HepG2 (cell line): ENCODE measurements at regions not wholly inside any gene's neighbourhood (a gene's known extent, or its start where the extent isn't known, plus 50 kb on each side); places are given as distances from the start of the nearest gene placed in this dataset.

Experiments used
- ATAC-seq: fragments of 200-7000 bp; cut with Tn5 transposase; 3 replicates; pipeline ENCODE4 v1.9.1; 2020; ENCODE audit warnings: mild to moderate bottlenecking, moderate library complexity
- BruUV-seq: library from RNA; stranded (reverse); fragments of 400-500 nt; replicated peaks from 2 replicates; lab custom pipeline; 2021; lab: Mats Ljungman, UMichigan
- CTCF ChIA-PET: fragments of 300-600 bp; formaldehyde crosslinking; extraction: SDS; loops from one replicate; lab custom pipeline; 2021; ENCODE audit warnings: low total read pairs, inconsistent platforms, low intra/inter-chr PET ratio; lab: Yijun Ruan, JAX
- POLR2A ChIA-PET: fragments of 350-600 bp; sonication (Branson Sonifier 250); formaldehyde crosslinking; loops from one replicate; lab custom pipeline; 2020; ENCODE audit warnings: antibody characterized with exemption, inconsistent platforms; lab: Yijun Ruan, JAX
- DNase-seq: peaks from one replicate; pipeline ENCODE4 v3.0.0-alpha.2; 2015; ENCODE audit warnings: low spot score
- FAIRE-seq: peaks from 3 replicates; lab custom pipeline; 2011; peaks lifted over from hg19 to GRCh38; lab: Jason Lieb, UNC
- H2AFZ ChIP-seq: one replicate; pipeline ENCODE4 v1.6.1; 2011; ENCODE audit warnings: low read length, inconsistent platforms
- H3K27ac ChIP-seq: fragments of 300-600 bp; 3 replicates; pipeline ENCODE4 v1.8.0; 2011; ENCODE audit warnings: mixed run types, mild to moderate bottlenecking, mixed read lengths, low read length, inconsistent platforms; ENCODE audit not compliant: insufficient read depth; ENCODE audit errors: extremely low read length
- H3K27me3 ChIP-seq, 2 experiments: fragments of 200-600 bp in 1 of 2; 2 replicates in 1 of 2; 3 replicates in 1 of 2; pipeline versions ENCODE4 v1.6.0 to v1.8.0; 2011; ENCODE audit warnings: low read length in 2 of 2, mild to moderate bottlenecking in 2 of 2, moderate library complexity in 2 of 2, inconsistent platforms in 1 of 2; ENCODE audit not compliant: insufficient read depth in 2 of 2, control insufficient read depth in 1 of 2
- H3K36me3 ChIP-seq, 2 experiments: fragments of 200-600 bp in 1 of 2; replicated peaks in 1 of 2; 2 replicates in 1 of 2; 3 replicates in 1 of 2; pipeline versions ENCODE4 v1.5.1 to v1.8.0; 2011; ENCODE audit warnings: low read length in 2 of 2, inconsistent platforms in 1 of 2; ENCODE audit not compliant: insufficient read depth in 2 of 2, control insufficient read depth in 1 of 2
- H3K4me1 ChIP-seq: 2 replicates; pipeline ENCODE4 v1.5.1; 2012; ENCODE audit warnings: low read length, inconsistent platforms; ENCODE audit not compliant: insufficient read depth
- H3K4me2 ChIP-seq: 2 replicates; pipeline ENCODE4 v1.6.0; 2011; ENCODE audit warnings: low read depth, low read length, inconsistent platforms
- H3K4me3 ChIP-seq, 3 experiments: fragments of 200-600 bp in 1 of 3; sonication (generic), shearing (Covaris generic) in 1 of 3; replicated peaks in 1 of 3; 2 replicates each; pipeline ENCODE4 v1.5.1; 2011 to 2016; ENCODE audit warnings: low read length in 3 of 3, inconsistent platforms in 2 of 3, low read depth in 2 of 3, mild to moderate bottlenecking in 2 of 3, control low read depth in 1 of 3, mixed read lengths in 1 of 3; ENCODE audit not compliant: insufficient read depth in 1 of 3
- H3K79me2 ChIP-seq: one replicate; pipeline ENCODE4 v1.6.1; 2011; ENCODE audit warnings: low read length, inconsistent platforms; ENCODE audit not compliant: insufficient read depth
- H3K9ac ChIP-seq: 2 replicates; pipeline ENCODE4 v1.6.0; 2011; ENCODE audit warnings: mild to moderate bottlenecking, low read depth, low read length, inconsistent platforms; ENCODE audit not compliant: insufficient read depth
- H3K9me3 ChIP-seq: 2 replicates; pipeline ENCODE4 v1.5.1; 2012; ENCODE audit warnings: mild to moderate bottlenecking, low read length
- H4K20me1 ChIP-seq: 2 replicates; pipeline ENCODE4 v1.6.0; 2011; ENCODE audit warnings: inconsistent platforms, mild to moderate bottlenecking, low read length, moderate library complexity; ENCODE audit not compliant: insufficient read depth
- BCL6 ChIP-seq: IDR thresholded peaks from 2 replicates; pipeline ENCODE4 v1.6.1; 2016; ENCODE audit warnings: missing genetic modification reagents, missing compliant biosample characterization
- GMEB2 ChIP-seq: IDR thresholded peaks from 2 replicates; pipeline ENCODE4 v1.6.1; 2016; ENCODE audit warnings: missing biosample characterization, missing genetic modification reagents, low read depth
- LRRFIP1 ChIP-seq: sonication (generic); formaldehyde crosslinking; conservative IDR thresholded peaks from 2 replicates; pipeline ENCODE4 v1.4.0; 2020; ENCODE audit warnings: missing genetic modification reagents
- MAFF ChIP-seq: IDR thresholded peaks from 2 replicates; pipeline ENCODE4 v1.6.1; 2011; ENCODE audit warnings: low read depth, low read length, improper control_type of control experiment
- MAFK ChIP-seq, 2 experiments: IDR thresholded peaks in 1 of 2; conservative IDR thresholded peaks in 1 of 2; 2 replicates each; pipeline ENCODE4 v1.6.1; 2011; ENCODE audit warnings: improper control_type of control experiment in 2 of 2, low read length in 2 of 2
- WGBS: methylation state at CpG from one replicate; pipeline ENCODE4 v1.1.6; 2017; ENCODE audit warnings: low lambda C conversion rate; 5-methylcytosine and 5-hydroxymethylcytosine counted together
- in situ Hi-C: cut with HindIII; loops from 2 replicates; pipeline ENCODE4 v1.10.0; 2017; ENCODE audit warnings: low pct_unique_long_range_greater_than_20kb; ENCODE audit not compliant: extremely low pct_ligation_motif_present
- intact Hi-C: fragments of 100-400 bp; cut with micrococcal nuclease; formaldehyde crosslinking; loops from one replicate; pipeline ENCODE4 v1.10.0; 2022; ENCODE audit not compliant: unreplicated experiment

- no TSS peak for BruUV-seq
- intact Hi-C loops = no loop called here
- no peak for DNase-seq
Observed at GRCh38 chr3:4147556-4148118, 155.5 kb upstream of the SETMAR start.

More at GRCh38 chr3:4147556-4148118, 155.5 kb upstream of the SETMAR start:
- Histone ChIP-seq H3K9me3 (no peaks in the 10 kb centered on the region), H3K4me3 (no peak overlapping the region), H3K4me1 (no peaks in the 10 kb centered on the region), H3K27ac (no peak overlapping the region), H3K27me3 (no peaks in the 10 kb centered on the region), H3K36me3 (no peaks in the 10 kb centered on the region), H4K20me1 (no peaks in the 10 kb centered on the region), H2AFZ (no peak overlapping the region), H3K9ac (no peak overlapping the region), H3K79me2 (no peaks in the 10 kb centered on the region), H3K4me2 (no peak overlapping the region)
- FAIRE-seq (no peak), ATAC-seq (no peak)
- ChIA-PET POLR2A (no interaction called here), CTCF (no interaction called here)
- 63% methylated on average over 3 of the region's 3 CpGs for WGBS
- TF ChIP-seq MAFF (peak; percentile 71), LRRFIP1 (CRISPR knock-in tag) (no peak), MAFK (conservative IDR thresholded peaks at IDR 0.05 in 1 of 2, IDR thresholded peaks at IDR 0.05 in 1 of 2; ENCODE audit: low read length in 2 of 2) (peak; percentile 39 to 70; a peak in 3 of 4 replicates), GMEB2 (CRISPR knock-in tag) (no peak), BCL6 (CRISPR knock-in tag) (no peak)
- in situ Hi-C loops = no loop called here
